HG02943 (cell line): ENCODE measurements at regions not wholly inside any gene's neighbourhood (a gene's known extent, or its start where the extent isn't known, plus 50 kb on each side); places are given as distances from the start of the nearest gene placed in this dataset.

ENCODE experiments used
- ATAC-seq: cut with Tn5 transposase; IDR thresholded peaks from one replicate; pipeline ENCODE4 v1.9.1; 2021; ENCODE audit warnings: mild to moderate bottlenecking, low read depth, moderate library complexity; ENCODE audit not compliant: unreplicated experiment

- ATAC-seq = no peak
Observed at GRCh38 chr6:106918115-106918514, 56.4 kb downstream of the CD24 start.

- ATAC-seq = no peak
Observed at GRCh38 chr6:106916891-106917290, 57.6 kb downstream of the CD24 start.

- no peak for ATAC-seq
Observed at GRCh38 chr6:106913676-106914280, 60.8 kb downstream of the CD24 start.

GRCh38 chr6:106913111-106913510, 61.4 kb downstream of the CD24 start:
- no peak for ATAC-seq

- ATAC-seq = no peak
Observed at GRCh38 chr6:106912091-106912490, 62.4 kb downstream of the CD24 start.

- no peak for ATAC-seq
Observed at GRCh38 chr6:106910999-106911949, 63.3 kb downstream of the CD24 start.

- no peak for ATAC-seq
Observed at GRCh38 chr6:106908386-106908840, 66.1 kb downstream of the CD24 start.

GRCh38 chr6:106907754-106908153, 66.8 kb downstream of the CD24 start:
- no peak for ATAC-seq

GRCh38 chr6:106906232-106906631, 68.3 kb downstream of the CD24 start:
- no peak for ATAC-seq

GRCh38 chr6:106903299-106903698, 71.2 kb downstream of the CD24 start:
- no peak for ATAC-seq

- no peak for ATAC-seq
Observed at GRCh38 chr6:106901062-106901461, 73.5 kb downstream of the CD24 start.

GRCh38 chr6:106899697-106900096, 74.8 kb downstream of the CD24 start:
- ATAC-seq = no peak

GRCh38 chr6:106897580-106897979, 76.9 kb downstream of the CD24 start:
- no peak for ATAC-seq

GRCh38 chr6:106895703-106896040, 78.9 kb downstream of the CD24 start:
- ATAC-seq = no peak

GRCh38 chr6:106894978-106895702, 79.4 kb downstream of the CD24 start:
- no peak for ATAC-seq

GRCh38 chr6:106892186-106892585, 82.3 kb downstream of the CD24 start:
- no peak for ATAC-seq

- no peak for ATAC-seq
Observed at GRCh38 chr6:106890447-106890846, 84.1 kb downstream of the CD24 start.

- ATAC-seq = no peak
Observed at GRCh38 chr6:106889692-106890091, 84.8 kb downstream of the CD24 start.

GRCh38 chr6:106886922-106887797, 87.4 kb downstream of the CD24 start:
- ATAC-seq = no peak
